ENCODE measurements at regions not wholly inside any gene's neighbourhood (a gene's known extent, or its start where the extent isn't known, plus 50 kb on each side); places are given as distances from the start of the nearest gene placed in this dataset.

GRCh38 chr4:138949866-138950265, 65.7 kb upstream of the NOCT start:
- Histone ChIP-seq H3K27me3 (ENCODE audit: control insufficient read depth in 2 of 2, insufficient read depth in 2 of 2, low read length in 2 of 2) (no peaks in the 10 kb centered on the region), H3K27ac (ENCODE audit: insufficient read depth, low read depth, low read length) (no peak overlapping the region), H2AFZ (ENCODE audit: low read depth, low read length) (no peak overlapping the region), H3K4me2 (ENCODE audit: insufficient read depth, low read length) (no peak overlapping the region), H3K9me1 (replicated peaks; ENCODE audit: control insufficient read depth, extremely low read depth, insufficient read depth, low read length) (no peaks in the 10 kb centered on the region), H3K9ac (replicated peaks; ENCODE audit: extremely low read depth, insufficient read depth, low read length) (no peak overlapping the region), H4K20me1 (replicated peaks; ENCODE audit: control insufficient read depth, extremely low read depth, insufficient read depth, low read length) (no peaks in the 10 kb centered on the region), H3K79me2 (ENCODE audit: control insufficient read depth, insufficient read depth, low read length) (no peaks in the 10 kb centered on the region), H3K4me1 (ENCODE audit: control insufficient read depth, extremely low read depth, insufficient read depth, low read length) (no peaks in the 10 kb centered on the region), H3K4me3 (replicated peaks in 1 of 3; ENCODE audit: insufficient read depth in 1 of 3, low read depth in 1 of 3, low read length in 3 of 3) (no peak overlapping the region), H3K36me3 (ENCODE audit: control insufficient read depth in 2 of 2, extremely low read depth in 1 of 2, insufficient read depth in 2 of 2, low read length in 2 of 2) (no peaks in the 10 kb centered on the region), H3K9me3 (replicated peaks; ENCODE audit: control insufficient read depth, insufficient read depth, low read length) (no peaks in the 10 kb centered on the region)
- no TSS peak for BruUV-seq (replicated peaks)
- no peak for TF ChIP-seq CTCF (IDR thresholded peaks at IDR 0.05; ENCODE audit: extremely low read depth in 1 of 2, insufficient read depth in 1 of 2, low read depth in 1 of 2, low read length in 2 of 2)
- no peak for TF ChIP-seq POLR2A (IDR thresholded peaks at IDR 0.05; ENCODE audit: low read depth, low read length)
- no peak for TF ChIP-seq MAX (IDR thresholded peaks at IDR 0.05; ENCODE audit: insufficient read depth, insufficient read length)
- TF ChIP-seq JUN (IDR thresholded peaks at IDR 0.05; ENCODE audit: borderline replicate concordance, insufficient read depth, insufficient read length, low read depth), result no peak
- no peak for TF ChIP-seq MYC (IDR thresholded peaks at IDR 0.05; ENCODE audit: low read depth, low read length)
- no peak for TF ChIP-seq FOS (IDR thresholded peaks at IDR 0.05; ENCODE audit: borderline replicate concordance, insufficient read depth, low read length)
- TF ChIP-seq GATA2 (IDR thresholded peaks at IDR 0.05; ENCODE audit: insufficient read depth, insufficient read length, low read depth, low read length), result no peak
- TF ChIP-seq EZH2 (IDR thresholded peaks at IDR 0.05; ENCODE audit: borderline replicate concordance, low read depth, low read length, severe bottlenecking), result no peak
- no peak for TF ChIP-seq POLR2AphosphoS5 (IDR thresholded peaks at IDR 0.05; ENCODE audit: insufficient read depth, low read depth, low read length)
- DNase-seq (ENCODE audit: low read depth, low spot score) (no peak), FAIRE-seq (no peak)
- POLR2A ChIA-PET, result interaction anchor here (1.0 kb wide), 1 partner anchor 31 kb away, joined by 3 read pairs; no protein-coding TSS in a partner anchor
- CTCF ChIA-PET, result interaction anchor here (3.7 kb wide), 1 partner anchor 12 kb away, joined by 21 read pairs; no protein-coding TSS in a partner anchor
- dilution Hi-C loops (cut with MboI; ENCODE audit: extremely low pct_ligation_motif_present, low sequenced_read_pairs), result no loop called here
- intact Hi-C loops (cut with micrococcal nuclease), result no loop called here
